Retina (tissue), 1 donor: ENCODE measurements at regions not wholly inside any gene's neighbourhood (a gene's known extent, or its start where the extent isn't known, plus 50 kb on each side); places are given as distances from the start of the nearest gene placed in this dataset.

Experiments
- DNase-seq: peaks from one replicate; pipeline ENCODE4 v3.0.0-alpha.2; 2016

- DNase-seq, result no peak
These were observed 215.8 kb upstream of the PPP3CA start for GRCh38 chr4:101563126-101563525.

DNA sequence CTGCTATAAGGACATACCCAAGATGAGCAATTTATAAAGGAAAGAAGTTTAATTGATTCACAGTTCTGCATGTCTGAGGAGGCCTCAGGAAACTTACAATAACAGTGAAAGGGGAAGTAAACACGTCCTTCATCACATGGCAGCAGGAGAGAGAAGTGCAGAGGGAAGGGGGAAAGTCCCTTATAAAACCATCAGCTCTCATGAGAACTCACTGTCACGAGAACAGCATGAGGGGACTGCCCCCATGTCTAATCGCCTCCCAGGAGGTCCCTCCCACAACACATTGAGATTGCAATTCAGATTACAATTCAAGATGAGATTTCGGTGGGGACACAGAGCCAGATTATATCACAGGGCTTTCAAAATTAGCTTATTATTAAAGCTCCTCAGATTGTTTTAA lies 209.5 kb upstream of the PPP3CA start:
- DNase-seq, result no peak

DNA sequence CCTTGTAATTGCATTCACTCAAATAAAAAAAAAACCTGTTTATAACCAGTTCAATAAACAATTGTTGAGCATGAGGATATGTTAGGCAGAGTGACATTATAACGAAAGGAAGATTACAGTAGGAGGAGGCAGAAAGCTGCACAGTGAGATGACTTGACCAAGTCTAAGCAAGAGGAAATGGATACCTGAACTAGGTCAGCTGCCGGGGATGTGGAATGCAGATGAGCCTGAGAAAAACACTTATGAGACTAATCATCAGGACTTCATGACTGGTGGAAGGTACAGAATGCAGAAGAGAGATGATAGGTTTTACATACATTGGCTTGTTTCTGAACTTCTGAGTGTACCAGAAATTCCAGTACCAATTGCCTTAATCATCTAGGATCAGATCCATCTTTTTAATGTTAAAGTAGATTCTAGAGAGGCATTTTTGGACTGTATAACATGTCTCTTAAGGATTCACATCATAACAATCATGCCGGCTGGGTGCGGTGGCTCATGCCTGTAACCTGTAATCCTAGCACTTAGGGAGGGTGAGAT lies 208.1 kb upstream of the PPP3CA start:
- no peak for DNase-seq

GRCh38 chr4:101540336-101540735 lies 193.0 kb upstream of the PPP3CA start:
- DNase-seq, result no peak

- no peak for DNase-seq
These were observed 181.2 kb upstream of the PPP3CA start for GRCh38 chr4:101528526-101528925.

DNA sequence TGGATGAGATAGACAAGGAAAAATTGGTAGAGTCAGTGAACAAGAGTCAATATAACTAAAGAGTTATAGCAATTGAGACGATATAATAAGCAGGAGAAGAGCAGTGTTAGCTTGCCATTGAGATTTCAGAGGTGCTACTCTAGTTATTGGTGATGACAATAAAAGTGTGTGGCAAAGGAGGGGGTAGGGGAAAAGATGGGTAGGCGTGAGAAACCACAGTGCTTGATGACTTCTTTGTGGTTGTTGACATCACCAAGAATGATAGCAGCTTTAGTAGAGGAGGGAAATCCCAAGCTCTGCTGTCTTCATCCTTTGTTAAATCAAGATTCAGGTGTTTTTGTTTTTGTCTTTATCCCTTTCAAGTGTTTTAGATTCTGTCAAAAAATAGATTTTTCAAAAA lies 179.9 kb upstream of the PPP3CA start:
- no peak for DNase-seq

- DNase-seq, result no peak
These were observed 168.2 kb upstream of the PPP3CA start for GRCh38 chr4:101515566-101515965.

DNA sequence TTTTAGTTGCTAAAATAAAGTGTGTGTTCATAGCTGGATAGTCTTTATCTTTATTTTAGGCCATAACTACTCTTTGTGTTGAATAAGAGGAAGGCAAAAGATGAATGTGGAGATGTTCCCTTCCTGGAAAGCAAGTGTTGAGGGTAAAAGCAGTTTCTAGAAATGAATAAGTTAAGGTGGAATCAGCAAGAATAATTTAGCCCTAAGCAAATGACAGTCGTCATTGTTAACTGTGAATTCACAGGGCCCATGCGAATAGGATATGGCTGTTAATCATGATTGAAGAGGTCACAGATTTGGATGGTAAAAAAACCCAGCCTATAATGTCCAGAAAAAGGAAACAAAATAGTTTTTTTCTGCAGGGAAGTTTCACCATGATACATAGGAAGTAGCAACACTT lies 167.8 kb upstream of the PPP3CA start:
- DNase-seq, result no peak

- DNase-seq, result no peak
These were observed 165.1 kb upstream of the PPP3CA start for GRCh38 chr4:101512416-101512815.

- DNase-seq, result no peak
These were observed 154.1 kb upstream of the PPP3CA start for GRCh38 chr4:101501421-101501820.

GRCh38 chr4:101500742-101501141 lies 153.4 kb upstream of the PPP3CA start:
- DNase-seq, result no peak

GRCh38 chr4:101475246-101475645 lies 127.9 kb upstream of the PPP3CA start:
- DNase-seq, result no peak

- no peak for DNase-seq
These were observed 123.9 kb upstream of the PPP3CA start for GRCh38 chr4:101471201-101471600.

DNA sequence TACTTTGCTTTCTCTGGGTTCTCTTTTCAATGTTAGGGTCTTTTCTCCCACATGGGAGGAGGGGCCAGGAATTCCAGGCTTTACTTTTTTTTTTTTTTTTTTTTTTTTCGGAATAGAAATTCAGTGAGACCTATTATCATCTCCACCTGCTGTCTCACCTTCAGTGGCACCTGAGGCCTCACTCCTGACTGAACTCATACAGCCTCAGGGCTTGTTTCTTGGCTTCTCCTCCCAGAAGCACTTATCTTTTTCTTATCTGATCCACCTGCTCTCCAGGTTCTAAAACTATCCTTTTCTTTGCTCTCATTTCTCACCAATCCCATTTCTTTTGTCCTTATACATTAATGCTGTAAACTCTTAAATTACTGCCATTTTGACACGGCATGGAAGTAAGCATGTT lies 117.3 kb upstream of the PPP3CA start:
- DNase-seq, result no peak

- no peak for DNase-seq
These were observed 111.6 kb upstream of the PPP3CA start for GRCh38 chr4:101458914-101459313.

GRCh38 chr4:101458473-101458872 lies 111.1 kb upstream of the PPP3CA start:
- DNase-seq, result no peak

DNA sequence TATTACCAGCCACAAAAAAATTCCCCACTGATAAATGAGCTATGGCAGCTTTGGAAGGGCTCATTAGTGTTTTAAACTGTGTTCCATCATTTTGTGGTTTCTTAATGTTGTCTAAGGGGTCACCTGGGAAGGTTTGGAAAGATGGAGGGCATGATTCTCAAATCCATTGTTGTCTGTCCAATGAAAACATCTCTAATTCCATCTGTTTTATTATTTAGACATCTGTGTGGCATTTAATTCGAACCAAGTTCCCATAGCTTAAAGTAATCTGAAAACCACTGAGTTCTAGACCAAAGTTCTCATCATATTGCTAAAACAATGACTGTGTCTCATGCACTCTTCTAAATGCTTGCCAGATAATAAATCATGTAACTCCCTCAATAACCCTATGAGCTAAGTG lies 103.8 kb upstream of the PPP3CA start:
- DNase-seq, result no peak

DNA sequence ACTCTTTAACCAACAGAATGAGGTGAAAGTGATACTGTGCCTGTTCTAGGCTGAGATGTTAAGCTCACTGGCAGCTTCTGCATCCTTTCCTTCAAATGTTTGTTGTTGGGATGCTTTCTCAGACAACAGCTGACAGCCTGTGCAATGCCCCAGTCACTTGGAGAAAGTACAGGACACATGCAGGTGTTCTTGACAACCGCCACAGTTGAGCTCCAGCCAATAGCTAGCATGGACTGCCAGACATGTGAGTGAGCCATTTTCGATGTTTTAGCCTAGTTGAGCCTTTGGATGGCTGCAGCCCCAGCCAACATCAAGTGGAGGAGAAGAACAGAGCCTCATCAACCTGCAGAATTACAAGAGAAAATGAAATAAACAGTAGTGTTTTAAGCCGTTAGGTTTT lies 94.1 kb upstream of the PPP3CA start:
- no peak for DNase-seq

DNA sequence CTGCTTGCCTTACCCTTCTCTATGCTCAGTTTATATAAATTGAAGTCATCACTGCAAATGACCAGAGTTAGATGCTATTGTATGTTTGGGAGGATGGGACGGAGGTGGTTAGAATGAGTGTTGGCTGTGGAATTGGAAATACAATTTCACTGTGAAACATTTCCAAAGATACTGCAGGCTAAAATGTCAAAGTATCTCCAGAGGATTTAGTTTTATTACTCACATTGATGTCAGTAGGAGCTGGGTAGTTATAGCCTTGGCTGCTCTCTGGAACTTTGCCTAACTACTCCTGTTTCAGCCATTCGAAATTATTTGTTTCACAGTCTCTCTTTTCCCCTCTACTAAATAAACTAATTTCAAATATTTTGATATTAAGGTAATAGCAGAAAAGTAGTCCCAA lies 92.6 kb upstream of the PPP3CA start:
- no peak for DNase-seq

- DNase-seq, result no peak
These were observed 74.1 kb upstream of the PPP3CA start for GRCh38 chr4:101421386-101421785.

- no peak for DNase-seq
These were observed 73.3 kb upstream of the PPP3CA start for GRCh38 chr4:101420661-101421060.

GRCh38 chr4:101419336-101420135 lies 72.2 kb upstream of the PPP3CA start:
- no peak for DNase-seq

DNA sequence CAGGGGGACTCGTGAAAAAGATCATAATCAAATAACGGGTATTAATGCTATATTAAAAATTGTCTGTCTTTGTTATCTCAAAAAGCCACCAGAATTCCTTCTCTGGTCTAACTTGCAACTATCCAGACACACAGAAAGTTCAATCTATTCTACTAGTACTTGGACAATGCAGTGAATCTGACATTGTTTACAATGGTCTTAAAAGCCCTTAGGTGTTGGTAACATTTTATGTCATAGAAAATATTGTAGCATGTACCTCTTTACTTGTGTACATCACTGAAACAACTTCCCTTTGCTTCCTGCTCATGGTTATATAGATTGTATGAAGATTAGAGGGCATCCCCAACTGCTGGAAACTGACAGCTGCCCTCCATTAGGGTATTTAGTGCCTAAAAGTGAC lies 71.1 kb upstream of the PPP3CA start:
- no peak for DNase-seq

- no peak for DNase-seq
These were observed 70.7 kb upstream of the PPP3CA start for GRCh38 chr4:101418055-101418454.

DNA sequence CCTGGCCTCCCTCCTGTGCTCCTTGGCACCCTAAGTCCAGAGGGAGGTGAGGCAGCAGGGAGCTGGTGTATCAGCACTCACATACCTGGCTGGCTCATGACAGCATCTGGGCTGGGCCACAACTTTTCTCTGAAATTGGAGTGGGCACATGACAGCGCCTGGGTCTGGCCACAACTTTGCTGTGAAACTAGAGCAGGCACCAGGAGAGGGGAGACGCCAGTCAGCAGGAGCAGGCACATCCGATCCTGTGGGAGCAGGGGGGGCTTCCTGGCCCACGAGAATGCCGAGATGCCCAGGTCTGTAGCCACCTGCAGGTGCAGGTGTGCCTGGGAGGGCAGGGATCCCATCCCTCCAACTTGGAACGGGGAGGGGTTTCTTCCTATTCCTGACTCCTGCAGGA lies 69.7 kb upstream of the PPP3CA start:
- no peak for DNase-seq
